ENCODE measurements at regions not wholly inside any gene's neighbourhood (a gene's known extent, or its start where the extent isn't known, plus 50 kb on each side); places are given as distances from the start of the nearest gene placed in this dataset.

DNA sequence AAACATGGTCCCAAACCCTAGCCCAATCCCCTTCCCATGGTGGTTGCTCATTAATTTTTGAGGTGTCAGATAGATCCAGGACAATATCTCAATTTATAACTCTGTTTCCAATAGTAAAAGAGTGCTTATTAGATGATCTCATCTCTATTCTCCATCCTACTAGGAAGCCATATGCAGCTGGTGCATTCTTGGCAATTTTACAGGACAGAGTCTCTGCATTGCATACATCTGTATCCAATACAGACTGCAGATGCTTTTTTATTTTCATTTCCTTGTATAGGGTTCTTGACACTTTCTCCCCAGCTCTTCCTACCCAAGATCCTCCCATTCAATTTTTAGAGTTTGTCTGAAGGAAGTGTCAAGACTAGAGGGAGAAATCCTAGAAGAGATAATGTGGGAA, 194.8 kb upstream of the DPH6 start:
- no peaks in the 10 kb centered on the region for H3K4me1 ChIP-seq (ENCODE audit: control insufficient read depth, insufficient read depth, low read length)
- H3K9me3 ChIP-seq (ENCODE audit: control insufficient read depth, insufficient read depth, low read length) = no peaks in the 10 kb centered on the region
- no peaks in the 10 kb centered on the region for H3K36me3 ChIP-seq (ENCODE audit: control insufficient read depth, insufficient read depth, low read length)
- H3K27me3 ChIP-seq (ENCODE audit: control insufficient read depth, insufficient read depth, low read length) = no peaks in the 10 kb centered on the region
- H3K4me3 ChIP-seq (ENCODE audit: low read depth, low read length) = no peak overlapping the region
- H3K9ac ChIP-seq (ENCODE audit: low read depth, low read length) = no peak overlapping the region

DNA sequence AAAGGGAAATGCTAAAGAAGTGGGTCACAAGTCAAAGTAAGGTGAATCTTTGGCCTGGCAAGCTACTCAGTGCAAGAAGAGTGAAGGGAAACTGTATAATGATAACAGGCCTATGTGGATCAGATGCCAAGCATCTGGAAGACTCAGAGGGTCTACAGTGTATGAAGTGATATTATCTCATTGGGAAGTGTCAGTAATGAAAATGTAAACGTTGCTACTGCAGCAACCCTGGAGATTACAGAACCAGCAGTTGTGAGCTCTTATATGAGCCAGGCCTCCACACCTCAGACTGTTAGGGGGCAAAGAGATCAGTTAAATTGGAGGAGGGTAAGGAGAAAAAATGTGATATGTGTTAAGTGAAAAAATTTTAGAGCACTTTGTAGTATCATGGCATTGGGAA, 195.4 kb upstream of the DPH6 start:
- H3K9me3 ChIP-seq (ENCODE audit: control insufficient read depth, insufficient read depth, low read length) = no peaks in the 10 kb centered on the region
- no peaks in the 10 kb centered on the region for H3K36me3 ChIP-seq (ENCODE audit: control insufficient read depth, insufficient read depth, low read length)
- H3K4me1 ChIP-seq (ENCODE audit: control insufficient read depth, insufficient read depth, low read length) = no peaks in the 10 kb centered on the region

GRCh38 chr15:35741881-35742280, 195.9 kb upstream of the DPH6 start:
- Histone ChIP-seq H3K4me1 (ENCODE audit: control insufficient read depth, insufficient read depth, low read length) (no peaks in the 10 kb centered on the region), H3K36me3 (ENCODE audit: control insufficient read depth, insufficient read depth, low read length) (no peaks in the 10 kb centered on the region), H3K9ac (ENCODE audit: low read depth, low read length) (no peak overlapping the region), H3K4me3 (ENCODE audit: low read depth, low read length) (no peak overlapping the region), H3K9me3 (ENCODE audit: control insufficient read depth, insufficient read depth, low read length) (no peaks in the 10 kb centered on the region), H3K27me3 (ENCODE audit: control insufficient read depth, insufficient read depth, low read length) (no peaks in the 10 kb centered on the region)

More for the DNA sequence above, 195.4 kb upstream of the DPH6 start:
- no peak overlapping the region for H3K9ac ChIP-seq (ENCODE audit: low read depth, low read length)
- no peak overlapping the region for H3K4me3 ChIP-seq (ENCODE audit: low read depth, low read length)
- no peaks in the 10 kb centered on the region for H3K27me3 ChIP-seq (ENCODE audit: control insufficient read depth, insufficient read depth, low read length)

- Histone ChIP-seq H3K4me1 (ENCODE audit: control insufficient read depth, insufficient read depth, low read length) (no peaks in the 10 kb centered on the region), H3K9ac (ENCODE audit: low read depth, low read length) (no peak overlapping the region), H3K9me3 (ENCODE audit: control insufficient read depth, insufficient read depth, low read length) (no peaks in the 10 kb centered on the region), H3K36me3 (ENCODE audit: control insufficient read depth, insufficient read depth, low read length) (no peaks in the 10 kb centered on the region), H3K27me3 (ENCODE audit: control insufficient read depth, insufficient read depth, low read length) (no peaks in the 10 kb centered on the region), H3K4me3 (ENCODE audit: low read depth, low read length) (no peak overlapping the region)
Observed at GRCh38 chr15:35743321-35743720, 197.4 kb upstream of the DPH6 start.

DNA sequence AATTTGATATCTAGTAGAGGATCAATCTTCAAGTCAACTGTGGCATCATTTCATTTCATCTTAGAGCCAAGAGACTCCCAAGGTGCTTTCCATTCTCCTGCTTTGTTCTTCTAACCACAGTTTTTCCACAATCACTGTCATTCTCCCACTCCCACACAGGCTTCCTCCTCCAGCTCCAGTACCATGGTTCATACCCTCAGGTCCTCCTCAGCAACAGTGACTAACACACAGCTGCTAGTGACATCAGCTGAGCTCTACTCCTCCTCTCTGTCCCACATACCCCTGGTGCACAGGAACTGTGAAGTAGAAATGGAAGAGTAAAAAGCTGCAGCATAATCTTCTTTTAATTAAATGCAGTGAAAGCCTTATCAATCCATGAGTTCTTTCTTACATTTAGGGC, 200.2 kb upstream of the DPH6 start:
- Histone ChIP-seq H3K27me3 (ENCODE audit: control insufficient read depth, insufficient read depth, low read length) (no peaks in the 10 kb centered on the region), H3K4me3 (ENCODE audit: low read depth, low read length) (no peak overlapping the region), H3K36me3 (ENCODE audit: control insufficient read depth, insufficient read depth, low read length) (no peaks in the 10 kb centered on the region), H3K4me1 (ENCODE audit: control insufficient read depth, insufficient read depth, low read length) (no peaks in the 10 kb centered on the region), H3K9me3 (ENCODE audit: control insufficient read depth, insufficient read depth, low read length) (no peaks in the 10 kb centered on the region), H3K9ac (ENCODE audit: low read depth, low read length) (no peak overlapping the region)

GRCh38 chr15:35748105-35748504, 202.1 kb upstream of the DPH6 start:
- Histone ChIP-seq H3K9ac (ENCODE audit: low read depth, low read length) (no peak overlapping the region), H3K27me3 (ENCODE audit: control insufficient read depth, insufficient read depth, low read length) (no peaks in the 10 kb centered on the region), H3K36me3 (ENCODE audit: control insufficient read depth, insufficient read depth, low read length) (no peaks in the 10 kb centered on the region), H3K4me1 (ENCODE audit: control insufficient read depth, insufficient read depth, low read length) (no peaks in the 10 kb centered on the region), H3K4me3 (ENCODE audit: low read depth, low read length) (no peak overlapping the region), H3K9me3 (ENCODE audit: control insufficient read depth, insufficient read depth, low read length) (no peaks in the 10 kb centered on the region)

DNA sequence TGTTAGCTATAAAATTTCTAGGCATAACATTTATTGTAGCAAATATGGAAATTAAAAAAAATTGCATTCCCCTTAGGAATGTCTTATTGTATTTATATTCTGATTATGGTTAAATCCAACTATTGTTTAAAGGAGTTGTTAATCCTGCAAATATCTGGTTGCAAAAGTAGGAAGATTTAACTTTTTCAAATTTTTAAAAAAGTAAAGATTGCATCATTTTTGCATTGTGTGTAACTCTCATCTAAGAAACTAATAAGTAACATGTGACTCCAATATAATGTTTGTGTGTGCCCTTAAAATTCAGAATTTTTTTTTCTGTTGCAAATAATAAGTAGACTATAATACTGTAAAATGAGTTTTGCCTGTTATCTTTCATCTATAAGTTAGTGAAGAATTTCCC, 204.1 kb upstream of the DPH6 start:
- Histone ChIP-seq H3K36me3 (ENCODE audit: control insufficient read depth, insufficient read depth, low read length) (no peaks in the 10 kb centered on the region), H3K4me3 (ENCODE audit: low read depth, low read length) (no peak overlapping the region)

DNA sequence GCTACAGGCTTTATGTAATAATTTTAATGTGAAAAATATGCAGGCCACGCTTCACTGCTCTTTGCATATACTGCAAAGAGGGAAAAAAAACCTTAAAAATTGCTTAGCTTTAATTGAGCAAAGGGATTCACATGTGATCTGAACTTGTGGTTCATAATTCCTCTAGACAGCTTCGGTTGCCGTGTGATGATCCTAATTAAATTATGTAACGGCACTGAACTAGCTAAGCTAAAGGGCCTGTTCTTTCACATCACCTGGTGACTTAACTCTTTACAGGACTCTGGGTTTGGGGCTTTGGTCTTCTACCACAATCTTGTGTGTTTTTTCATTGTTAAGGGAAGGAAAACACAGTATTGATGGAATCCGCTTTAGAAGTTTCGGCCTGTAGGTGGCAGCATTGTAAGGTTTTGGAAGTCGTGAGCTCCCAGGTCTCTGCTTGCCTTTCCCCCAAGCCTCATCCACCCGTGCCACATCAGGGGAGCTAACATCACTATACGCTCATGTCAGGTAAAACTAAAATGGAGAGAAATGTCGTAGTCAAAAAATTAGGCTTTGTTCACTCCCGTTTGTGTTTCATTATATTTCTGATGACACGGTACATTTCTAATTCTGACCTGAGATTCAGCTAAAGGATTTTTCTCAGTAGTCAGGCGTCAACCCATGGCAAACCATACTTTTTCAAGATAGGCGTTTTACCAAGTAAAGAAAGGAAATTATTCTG, 205.6 kb upstream of the DPH6 start:
- no peaks in the 10 kb centered on the region for H3K36me3 ChIP-seq (ENCODE audit: control insufficient read depth, insufficient read depth, low read length)
- no peaks in the 10 kb centered on the region for H3K27me3 ChIP-seq (ENCODE audit: control insufficient read depth, insufficient read depth, low read length)
- H3K9ac ChIP-seq (ENCODE audit: low read depth, low read length) = no peak overlapping the region
- H3K4me1 ChIP-seq (ENCODE audit: control insufficient read depth, insufficient read depth, low read length) = no peaks in the 10 kb centered on the region
- H3K4me3 ChIP-seq (ENCODE audit: low read depth, low read length) = peak overlapping the region; percentile 23
- H3K9me3 ChIP-seq (ENCODE audit: control insufficient read depth, insufficient read depth, low read length) = no peaks in the 10 kb centered on the region

More for the DNA sequence above, 204.1 kb upstream of the DPH6 start:
- Histone ChIP-seq H3K9me3 (ENCODE audit: control insufficient read depth, insufficient read depth, low read length) (no peaks in the 10 kb centered on the region), H3K27me3 (ENCODE audit: control insufficient read depth, insufficient read depth, low read length) (no peaks in the 10 kb centered on the region), H3K4me1 (ENCODE audit: control insufficient read depth, insufficient read depth, low read length) (no peaks in the 10 kb centered on the region), H3K9ac (ENCODE audit: low read depth, low read length) (no peak overlapping the region)

- no peaks in the 10 kb centered on the region for H3K27me3 ChIP-seq (ENCODE audit: control insufficient read depth, insufficient read depth, low read length)
- no peak overlapping the region for H3K9ac ChIP-seq (ENCODE audit: low read depth, low read length)
- H3K9me3 ChIP-seq (ENCODE audit: control insufficient read depth, insufficient read depth, low read length) = no peaks in the 10 kb centered on the region
- H3K4me1 ChIP-seq (ENCODE audit: control insufficient read depth, insufficient read depth, low read length) = no peaks in the 10 kb centered on the region
- H3K4me3 ChIP-seq (ENCODE audit: low read depth, low read length) = peak overlapping the region; percentile 23
- H3K36me3 ChIP-seq (ENCODE audit: control insufficient read depth, insufficient read depth, low read length) = no peaks in the 10 kb centered on the region
Observed at GRCh38 chr15:35752134-35752466, 206.1 kb upstream of the DPH6 start.

DNA sequence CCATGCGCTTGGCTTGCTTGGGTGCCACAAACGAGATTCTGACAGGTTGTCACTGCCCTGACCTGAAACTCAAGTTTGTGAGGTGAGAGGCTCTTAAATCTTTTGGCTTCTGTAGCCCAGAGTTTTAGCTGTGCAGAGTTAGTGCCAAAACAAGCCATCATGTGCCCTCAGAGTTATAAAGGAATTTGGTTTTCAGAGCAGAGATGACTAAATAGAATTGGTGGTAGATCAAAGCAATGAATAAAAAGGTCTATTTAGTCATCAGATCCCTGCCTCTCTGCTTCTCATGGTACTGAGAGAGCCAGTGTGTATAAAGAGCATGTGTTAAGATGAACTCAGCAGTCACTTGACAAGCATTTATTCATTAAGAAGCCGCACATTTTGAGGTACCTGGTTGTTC, 207.5 kb upstream of the DPH6 start:
- Histone ChIP-seq H3K27me3 (ENCODE audit: control insufficient read depth, insufficient read depth, low read length) (no peaks in the 10 kb centered on the region), H3K36me3 (ENCODE audit: control insufficient read depth, insufficient read depth, low read length) (no peaks in the 10 kb centered on the region), H3K9me3 (ENCODE audit: control insufficient read depth, insufficient read depth, low read length) (no peaks in the 10 kb centered on the region), H3K4me3 (ENCODE audit: low read depth, low read length) (no peak overlapping the region), H3K9ac (ENCODE audit: low read depth, low read length) (no peak overlapping the region), H3K4me1 (ENCODE audit: control insufficient read depth, insufficient read depth, low read length) (peaks cover 3% of the 10 kb centered on the region)

GRCh38 chr15:35755237-35755802, 209.4 kb upstream of the DPH6 start:
- Histone ChIP-seq H3K9ac (ENCODE audit: low read depth, low read length) (no peak overlapping the region), H3K36me3 (ENCODE audit: control insufficient read depth, insufficient read depth, low read length) (no peaks in the 10 kb centered on the region), H3K4me3 (ENCODE audit: low read depth, low read length) (no peak overlapping the region), H3K4me1 (ENCODE audit: control insufficient read depth, insufficient read depth, low read length) (peaks cover 3% of the 10 kb centered on the region), H3K9me3 (ENCODE audit: control insufficient read depth, insufficient read depth, low read length) (no peaks in the 10 kb centered on the region), H3K27me3 (ENCODE audit: control insufficient read depth, insufficient read depth, low read length) (no peaks in the 10 kb centered on the region)

- no peak overlapping the region for H3K4me3 ChIP-seq (ENCODE audit: low read depth, low read length)
- no peaks in the 10 kb centered on the region for H3K36me3 ChIP-seq (ENCODE audit: control insufficient read depth, insufficient read depth, low read length)
- no peak overlapping the region for H3K9ac ChIP-seq (ENCODE audit: low read depth, low read length)
- H3K9me3 ChIP-seq (ENCODE audit: control insufficient read depth, insufficient read depth, low read length) = no peaks in the 10 kb centered on the region
- H3K4me1 ChIP-seq (ENCODE audit: control insufficient read depth, insufficient read depth, low read length) = peaks cover 3% of the 10 kb centered on the region
- H3K27me3 ChIP-seq (ENCODE audit: control insufficient read depth, insufficient read depth, low read length) = no peaks in the 10 kb centered on the region
Observed at GRCh38 chr15:35756623-35757022, 210.7 kb upstream of the DPH6 start.
